GM21360 (cell line): ENCODE measurements at regions not wholly inside any gene's neighbourhood (a gene's known extent, or its start where the extent isn't known, plus 50 kb on each side); places are given as distances from the start of the nearest gene placed in this dataset.

Source experiments
- ATAC-seq: cut with Tn5 transposase; IDR thresholded peaks from one replicate; pipeline ENCODE4 v1.9.1; 2021; ENCODE audit warnings: mild to moderate bottlenecking, moderate library complexity; ENCODE audit not compliant: unreplicated experiment

GRCh38 chr5:160961038-160961437 is 109.0 kb upstream of the ATP10B start:
- ATAC-seq = no peak

- no peak for ATAC-seq
Observed at GRCh38 chr5:160960592-160960991, 108.6 kb upstream of the ATP10B start.

GRCh38 chr5:160959804-160960203 is 107.8 kb upstream of the ATP10B start:
- peak; percentile 57 for ATAC-seq

GRCh38 chr5:160957312-160957861 is 105.4 kb upstream of the ATP10B start:
- peak; percentile 35 for ATAC-seq

- no peak for ATAC-seq
Observed at GRCh38 chr5:160956051-160956450, 104.0 kb upstream of the ATP10B start.

- no peak for ATAC-seq
Observed at GRCh38 chr5:160950311-160950710, 98.3 kb upstream of the ATP10B start.

GRCh38 chr5:160940725-160941124 is 88.7 kb upstream of the ATP10B start:
- ATAC-seq = no peak

GRCh38 chr5:160938532-160938931 is 86.5 kb upstream of the ATP10B start:
- no peak for ATAC-seq

GRCh38 chr5:160937570-160937969 is 85.6 kb upstream of the ATP10B start:
- ATAC-seq = no peak

GRCh38 chr5:160935776-160936175 is 83.8 kb upstream of the ATP10B start:
- no peak for ATAC-seq

- ATAC-seq = no peak
Observed at GRCh38 chr5:160931283-160931682, 79.3 kb upstream of the ATP10B start.

GRCh38 chr5:160930406-160930805 is 78.4 kb upstream of the ATP10B start:
- no peak for ATAC-seq

GRCh38 chr5:160929906-160930305 is 77.9 kb upstream of the ATP10B start:
- ATAC-seq = no peak

GRCh38 chr5:160929360-160929759 is 77.3 kb upstream of the ATP10B start:
- no peak for ATAC-seq

GRCh38 chr5:160926428-160926827 is 74.4 kb upstream of the ATP10B start:
- ATAC-seq = no peak

GRCh38 chr5:160925281-160925680 is 73.3 kb upstream of the ATP10B start:
- ATAC-seq = no peak

- no peak for ATAC-seq
Observed at GRCh38 chr5:160923936-160924710, 72.1 kb upstream of the ATP10B start.

GRCh38 chr5:160923411-160923810 is 71.4 kb upstream of the ATP10B start:
- no peak for ATAC-seq

- ATAC-seq = no peak
Observed at GRCh38 chr5:160922311-160922710, 70.3 kb upstream of the ATP10B start.

GRCh38 chr5:160921423-160922285 is 69.6 kb upstream of the ATP10B start:
- no peak for ATAC-seq

GRCh38 chr5:160919626-160920025 is 67.6 kb upstream of the ATP10B start:
- no peak for ATAC-seq

GRCh38 chr5:160918386-160918785 is 66.4 kb upstream of the ATP10B start:
- no peak for ATAC-seq
